ENCODE measurements at regions not wholly inside any gene's neighbourhood (a gene's known extent, or its start where the extent isn't known, plus 50 kb on each side); places are given as distances from the start of the nearest gene placed in this dataset.
A peak's percentile ranks its signal among the peaks of the same experiment; 100 is the strongest.

- no peak for TF ChIP-seq CTCF (IDR thresholded peaks at IDR 0.05)
- Histone ChIP-seq H3K27ac (peak overlapping the region; percentile 27), H3K4me1 (ENCODE audit: control insufficient read depth in 1 of 2, insufficient read depth in 1 of 2, low read depth in 1 of 2, low read length in 1 of 2) (peaks cover 12 to 17% of the 10 kb centered on the region in 2 experiments), H3K9me3 (no peaks in the 10 kb centered on the region), H3K36me3 (no peaks in the 10 kb centered on the region), H3K27me3 (no peaks in the 10 kb centered on the region), H3K4me3 (ENCODE audit: low read depth in 1 of 2, low read length in 1 of 2) (no peak overlapping the region)
Measured at GRCh38 chr14:71474301-71475265, 457.6 kb upstream of the RGS6 start.

- Histone ChIP-seq H3K36me3 (no peaks in the 10 kb centered on the region), H3K4me3 (ENCODE audit: low read depth in 1 of 2, low read length in 1 of 2) (no peak overlapping the region), H3K27ac (peak overlapping the region; percentile 14), H3K9me3 (no peaks in the 10 kb centered on the region), H3K27me3 (no peaks in the 10 kb centered on the region), H3K4me1 (ENCODE audit: control insufficient read depth in 1 of 2, insufficient read depth in 1 of 2, low read depth in 1 of 2, low read length in 1 of 2) (peaks cover 19 to 22% of the 10 kb centered on the region in 2 experiments)
- no peak for TF ChIP-seq CTCF (IDR thresholded peaks at IDR 0.05)
Measured at GRCh38 chr14:71475916-71476315, 456.3 kb upstream of the RGS6 start.

- no peaks in the 10 kb centered on the region for H3K27me3 ChIP-seq
- peak overlapping the region in 1 of 2 experiments; percentile 31 for H3K4me3 ChIP-seq (ENCODE audit: low read depth in 1 of 2, low read length in 1 of 2)
- no peak for TF ChIP-seq CTCF (IDR thresholded peaks at IDR 0.05)
- H3K9me3 ChIP-seq: no peaks in the 10 kb centered on the region
- no peaks in the 10 kb centered on the region for H3K36me3 ChIP-seq
- peak overlapping the region; percentile 84 for H3K27ac ChIP-seq
- H3K4me1 ChIP-seq (ENCODE audit: control insufficient read depth in 1 of 2, insufficient read depth in 1 of 2, low read depth in 1 of 2, low read length in 1 of 2): peaks cover 22 to 23% of the 10 kb centered on the region in 2 experiments
Measured at GRCh38 chr14:71478542-71478941, 453.7 kb upstream of the RGS6 start.

GRCh38 chr14:71481021-71481654 lies 451.1 kb upstream of the RGS6 start:
- Histone ChIP-seq H3K27me3 (no peaks in the 10 kb centered on the region), H3K27ac (peak overlapping the region; percentile 36), H3K36me3 (no peaks in the 10 kb centered on the region), H3K4me1 (ENCODE audit: control insufficient read depth in 1 of 2, insufficient read depth in 1 of 2, low read depth in 1 of 2, low read length in 1 of 2) (peaks cover 22 to 23% of the 10 kb centered on the region in 2 experiments), H3K4me3 (ENCODE audit: low read depth in 1 of 2, low read length in 1 of 2) (no peak overlapping the region), H3K9me3 (no peaks in the 10 kb centered on the region)
- no peak for TF ChIP-seq CTCF (IDR thresholded peaks at IDR 0.05)

- TF ChIP-seq CTCF (IDR thresholded peaks at IDR 0.05): no peak
- Histone ChIP-seq H3K4me3 (ENCODE audit: low read depth in 1 of 2, low read length in 1 of 2) (no peak overlapping the region), H3K36me3 (no peaks in the 10 kb centered on the region), H3K27me3 (no peaks in the 10 kb centered on the region), H3K9me3 (no peaks in the 10 kb centered on the region), H3K4me1 (ENCODE audit: control insufficient read depth in 1 of 2, insufficient read depth in 1 of 2, low read depth in 1 of 2, low read length in 1 of 2) (peaks cover 22 to 28% of the 10 kb centered on the region in 2 experiments), H3K27ac (peak overlapping the region; percentile 5)
Measured at GRCh38 chr14:71482671-71483070, 449.6 kb upstream of the RGS6 start.
